Duodenal mucosa (tissue), 2 donors: ENCODE measurements at regions not wholly inside any gene's neighbourhood (a gene's known extent, or its start where the extent isn't known, plus 50 kb on each side); places are given as distances from the start of the nearest gene placed in this dataset.
"Not testable (repeated sequence)": the region's sequence is repeated elsewhere in the genome, so short reads cannot be mapped to it uniquely, and the experiment has no call there.

Experiments used
- H3K27ac ChIP-seq: one replicate; pipeline ENCODE4 v1.7.0; 2013; ENCODE audit warnings: low read depth, low read length
- H3K27me3 ChIP-seq, 2 donors: one replicate each; pipeline ENCODE4 v1.7.0; 2013; ENCODE audit warnings: low read length in 2 of 2, control low read depth in 1 of 2; ENCODE audit not compliant: insufficient read depth in 2 of 2, control insufficient read depth in 1 of 2
- H3K36me3 ChIP-seq, 2 donors: one replicate each; pipeline ENCODE4 v1.7.0; 2013; ENCODE audit warnings: low read length in 2 of 2, control low read depth in 1 of 2; ENCODE audit not compliant: insufficient read depth in 2 of 2, control insufficient read depth in 1 of 2
- H3K4me1 ChIP-seq, 2 donors: one replicate each; pipeline ENCODE4 v1.7.0; 2013; ENCODE audit warnings: low read length in 2 of 2, control low read depth in 1 of 2; ENCODE audit not compliant: insufficient read depth in 2 of 2, control insufficient read depth in 1 of 2
- H3K4me3 ChIP-seq, 2 donors: one replicate each; pipeline ENCODE4 v1.7.0; 2013; ENCODE audit warnings: low read length in 2 of 2, low read depth in 1 of 2
- H3K9ac ChIP-seq, 2 donors: one replicate each; pipeline ENCODE4 v1.7.0; 2013; ENCODE audit warnings: low read length in 2 of 2, low read depth in 1 of 2
- H3K9me3 ChIP-seq, 2 donors: one replicate each; pipeline ENCODE4 v1.7.0; 2013; ENCODE audit warnings: low read length in 2 of 2, control low read depth in 1 of 2; ENCODE audit not compliant: control insufficient read depth in 1 of 2

DNA sequence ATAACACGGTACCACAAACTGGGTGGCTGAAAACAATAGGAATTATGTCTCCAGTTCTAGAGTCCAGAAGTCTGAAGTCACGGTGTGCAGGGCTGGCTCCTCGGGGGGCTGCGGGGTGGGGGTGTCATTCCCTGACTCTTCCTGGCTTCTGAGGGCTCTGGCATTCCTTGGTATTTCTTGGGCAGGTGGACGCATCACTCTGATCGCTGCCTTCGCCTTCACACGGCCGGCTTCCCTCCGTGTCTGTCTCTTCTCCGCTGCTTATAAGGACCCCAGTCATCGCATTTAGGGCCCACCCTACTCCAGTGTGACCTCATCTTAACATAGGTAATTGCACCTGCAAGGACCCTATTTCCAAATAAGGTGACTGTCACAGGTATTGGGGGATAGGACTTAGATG is 134.6 kb downstream of the CPZ start:
- H3K27me3 ChIP-seq: peaks cover 0 to 3% of the 10 kb centered on the region in 2 donors
- peaks cover 0 to 4% of the 10 kb centered on the region in 2 donors for H3K4me1 ChIP-seq
- no peaks in the 10 kb centered on the region for H3K9me3 ChIP-seq
- H3K4me3 ChIP-seq: no peak overlapping the region
- no peaks in the 10 kb centered on the region for H3K36me3 ChIP-seq
- H3K27ac ChIP-seq: no peak overlapping the region
- H3K9ac ChIP-seq: no peak overlapping the region

DNA sequence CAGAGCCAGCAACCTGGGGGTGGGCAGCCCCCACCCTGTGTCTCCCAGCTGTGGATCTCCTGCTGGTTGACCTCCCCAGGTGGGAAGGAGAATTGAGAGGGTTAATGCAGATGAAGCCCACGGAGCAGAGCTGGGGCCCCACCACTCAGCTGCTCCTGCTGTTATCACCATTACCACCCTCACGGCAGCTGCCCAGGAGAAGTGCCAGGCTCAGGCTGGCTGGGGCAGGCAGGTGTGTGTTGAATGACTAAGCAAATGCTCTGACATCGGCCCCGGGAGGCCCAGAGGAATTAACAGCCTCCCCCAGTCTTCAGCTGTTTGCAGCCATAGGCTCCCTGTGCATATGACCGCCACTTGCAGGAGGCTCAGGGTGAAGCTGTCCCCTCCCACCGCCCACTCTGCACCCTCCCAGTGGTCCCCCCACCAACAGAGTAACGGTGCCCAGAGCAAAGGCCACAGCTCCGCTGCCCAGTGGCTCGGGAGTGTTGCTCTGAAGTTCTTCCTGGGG is 133.8 kb downstream of the CPZ start:
- Histone ChIP-seq H3K36me3 (no peaks in the 10 kb centered on the region), H3K4me1 (peaks cover 0 to 4% of the 10 kb centered on the region in 2 donors), H3K27me3 (peaks cover 0 to 3% of the 10 kb centered on the region in 2 donors)

GRCh38 chr4:8725845-8726244 is 133.3 kb downstream of the CPZ start:
- Histone ChIP-seq H3K27me3 (peaks cover 0 to 3% of the 10 kb centered on the region in 2 donors), H3K9ac (no peak overlapping the region), H3K9me3 (no peaks in the 10 kb centered on the region), H3K36me3 (no peaks in the 10 kb centered on the region), H3K4me1 (peaks cover 0 to 4% of the 10 kb centered on the region in 2 donors), H3K27ac (no peak overlapping the region), H3K4me3 (no peak overlapping the region)

More for the DNA sequence above, 133.8 kb downstream of the CPZ start:
- Histone ChIP-seq H3K27ac (no peak overlapping the region), H3K9ac (no peak overlapping the region), H3K9me3 (no peaks in the 10 kb centered on the region), H3K4me3 (no peak overlapping the region)

GRCh38 chr4:8725071-8725841 is 132.7 kb downstream of the CPZ start:
- Histone ChIP-seq H3K27me3 (peaks cover 0 to 3% of the 10 kb centered on the region in 2 donors), H3K9ac (no peak overlapping the region), H3K27ac (no peak overlapping the region), H3K36me3 (no peaks in the 10 kb centered on the region), H3K4me3 (peak overlapping the region in 1 of 2 donors; percentile 54), H3K4me1 (peaks cover 0 to 4% of the 10 kb centered on the region in 2 donors), H3K9me3 (no peaks in the 10 kb centered on the region)

DNA sequence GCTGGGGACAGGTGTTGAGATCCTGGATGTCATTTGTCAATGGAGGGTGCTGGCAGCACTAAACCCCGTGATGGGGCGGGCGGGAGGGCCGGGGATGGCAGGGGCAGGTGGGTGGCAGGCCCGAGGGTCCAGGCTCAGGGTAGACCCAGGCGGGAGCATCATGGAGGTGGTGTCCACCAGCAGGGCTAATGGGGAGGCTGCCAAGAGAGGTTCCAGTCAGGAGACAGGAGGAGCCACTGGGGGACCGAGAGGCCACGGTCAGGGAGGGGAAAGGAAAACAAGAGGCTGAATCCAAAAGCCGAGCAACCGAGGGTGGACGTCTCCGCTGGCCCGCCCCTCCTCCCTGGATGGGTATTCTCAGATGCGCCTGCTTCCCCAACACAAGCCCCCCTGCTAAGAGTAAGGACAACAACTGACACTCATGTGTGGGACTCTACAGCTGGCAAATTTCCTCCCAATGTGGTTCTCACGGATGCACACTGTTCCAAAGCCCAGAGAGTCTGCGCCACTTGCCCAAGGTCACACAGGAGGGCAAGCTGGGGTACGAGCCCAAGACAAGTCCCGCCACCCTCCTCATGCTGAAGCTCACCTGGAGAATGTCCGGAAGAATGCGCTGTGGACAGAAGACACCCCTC is 132.0 kb downstream of the CPZ start:
- H3K4me3 ChIP-seq: peak overlapping the region in 1 of 2 donors; percentile 54
- H3K9me3 ChIP-seq: no peaks in the 10 kb centered on the region
- H3K27ac ChIP-seq: no peak overlapping the region
- H3K36me3 ChIP-seq: no peaks in the 10 kb centered on the region
- peaks cover 0 to 3% of the 10 kb centered on the region in 2 donors for H3K27me3 ChIP-seq
- no peak overlapping the region for H3K9ac ChIP-seq
- peaks cover 0 to 4% of the 10 kb centered on the region in 2 donors for H3K4me1 ChIP-seq

DNA sequence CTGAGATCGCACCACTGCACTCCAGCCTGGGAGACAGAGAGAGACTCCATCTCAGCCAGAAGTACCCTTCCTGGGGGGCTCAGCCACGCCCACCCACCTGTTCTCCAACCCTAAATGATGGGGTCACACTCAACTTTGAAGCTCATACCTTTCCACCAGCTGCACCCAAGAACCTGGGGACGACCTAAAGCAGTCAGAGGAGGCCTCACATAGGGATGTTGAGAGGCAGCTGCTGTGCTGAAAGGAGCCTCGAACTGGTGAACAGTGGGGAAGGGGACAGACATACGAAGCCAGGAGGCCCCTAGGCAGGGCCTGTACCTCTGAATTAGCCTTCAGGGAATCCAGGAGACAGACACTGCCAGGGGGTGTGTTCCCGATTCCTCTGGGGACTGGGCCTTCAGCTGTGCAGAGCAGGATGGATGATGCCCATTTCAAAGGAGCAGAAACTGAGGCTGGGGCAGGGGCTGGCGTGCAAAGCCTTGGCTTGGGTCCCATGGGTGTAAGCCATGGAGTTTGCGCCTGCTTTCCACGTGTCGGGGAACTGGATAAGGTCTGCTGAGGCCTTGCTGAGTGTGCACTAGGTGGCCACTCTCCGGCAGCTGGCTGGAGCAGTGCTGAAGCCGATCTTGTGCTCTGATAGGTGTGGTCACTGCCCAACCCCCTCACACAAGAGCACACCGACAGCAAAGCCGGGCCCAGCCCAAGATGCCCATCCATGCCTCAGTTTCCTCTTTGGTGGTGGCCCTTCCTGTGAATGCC is 130.8 kb downstream of the CPZ start:
- Histone ChIP-seq H3K27ac (no peak overlapping the region), H3K27me3 (peaks cover 0 to 3% of the 10 kb centered on the region in 2 donors), H3K9ac (no peak overlapping the region), H3K9me3 (no peaks in the 10 kb centered on the region), H3K4me1 (peaks cover 0 to 4% of the 10 kb centered on the region in 2 donors), H3K4me3 (no peak overlapping the region), H3K36me3 (no peaks in the 10 kb centered on the region)

- Histone ChIP-seq H3K9ac (no peak overlapping the region), H3K27me3 (peaks cover 0 to 3% of the 10 kb centered on the region in 2 donors), H3K36me3 (no peaks in the 10 kb centered on the region), H3K4me3 (no peak overlapping the region), H3K27ac (no peak overlapping the region), H3K9me3 (no peaks in the 10 kb centered on the region), H3K4me1 (peaks cover 0 to 4% of the 10 kb centered on the region in 2 donors)
Measured at GRCh38 chr4:8722556-8722955, 130.0 kb downstream of the CPZ start.

GRCh38 chr4:8721621-8722020 is 129.1 kb downstream of the CPZ start:
- peaks cover 0 to 4% of the 10 kb centered on the region in 2 donors for H3K4me1 ChIP-seq
- H3K27ac ChIP-seq: no peak overlapping the region
- no peak overlapping the region for H3K9ac ChIP-seq
- H3K27me3 ChIP-seq: peaks cover 0 to 3% of the 10 kb centered on the region in 2 donors
- H3K4me3 ChIP-seq: no peak overlapping the region
- H3K36me3 ChIP-seq: no peaks in the 10 kb centered on the region
- H3K9me3 ChIP-seq: no peaks in the 10 kb centered on the region

GRCh38 chr4:8719421-8719820 is 126.9 kb downstream of the CPZ start:
- peaks cover 0 to 4% of the 10 kb centered on the region in 2 donors for H3K9me3 ChIP-seq
- no peak overlapping the region for H3K4me3 ChIP-seq
- no peaks in the 10 kb centered on the region for H3K36me3 ChIP-seq
- no peak overlapping the region for H3K27ac ChIP-seq
- H3K9ac ChIP-seq: no peak overlapping the region
- no peaks in the 10 kb centered on the region for H3K4me1 ChIP-seq
- H3K27me3 ChIP-seq: peaks cover 0 to 3% of the 10 kb centered on the region in 2 donors

DNA sequence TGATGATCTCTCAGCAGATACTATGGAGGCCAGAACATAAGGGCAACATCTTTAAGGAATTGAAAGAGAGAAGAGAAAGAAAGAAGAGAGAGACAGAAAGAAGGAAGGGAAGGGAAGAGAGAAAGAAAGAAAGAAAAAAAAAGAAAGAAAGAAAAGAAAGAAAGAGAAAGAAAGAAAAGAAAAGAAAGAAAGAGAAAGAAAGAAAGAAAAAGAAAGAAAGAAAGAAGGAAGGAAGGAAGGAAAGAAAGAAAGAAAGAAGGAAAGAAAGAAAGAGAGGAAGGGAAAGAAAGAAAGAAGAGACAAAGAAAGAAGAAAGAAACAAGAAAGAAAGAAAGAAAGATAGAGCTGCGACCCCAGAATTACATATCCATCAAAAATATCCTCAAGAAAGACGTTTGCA is 124.9 kb downstream of the CPZ start:
- not testable (repeated sequence) for H3K9ac ChIP-seq, H3K4me1 ChIP-seq, H3K27me3 ChIP-seq, H3K4me3 ChIP-seq, H3K36me3 ChIP-seq, H3K27ac ChIP-seq
- peaks cover 7 to 12% of the 10 kb centered on the region in 2 donors for H3K9me3 ChIP-seq
